GM13977 (cell line): ENCODE measurements at regions not wholly inside any gene's neighbourhood (a gene's known extent, or its start where the extent isn't known, plus 50 kb on each side); places are given as distances from the start of the nearest gene placed in this dataset.
"Not testable (repeated sequence)": the region's sequence is repeated elsewhere in the genome, so short reads cannot be mapped to it uniquely, and the experiment has no call there.

Experiments used
- DNase-seq: peaks from one replicate; pipeline ENCODE4 v3.0.0; 2012; ENCODE audit warnings: low spot score
- in situ Hi-C: fragments of 300-500 bp; cut with MboI; formaldehyde crosslinking; loops from one replicate; pipeline ENCODE4 v1.12.0; 2022; ENCODE audit warnings: low sequenced_read_pairs, low pct_unique_long_range_greater_than_20kb, mixed read lengths, inconsistent platforms; ENCODE audit not compliant: unreplicated experiment
- TF ChIP-seq, protein P1 (sequence below): IDR thresholded peaks from 2 replicates; pipeline ENCODE4 v1.5.1; 2012; ENCODE audit warnings: mild to moderate bottlenecking, control low read depth; ENCODE audit not compliant: insufficient read depth; ENCODE audit errors: extremely low read depth, missing control alignments

GRCh38 chr6:4256969-4257368 is 121.6 kb upstream of the ECI2 start:
- DNase-seq = no peak
- in situ Hi-C loops = no loop called here
- TF ChIP-seq, protein P1, sequence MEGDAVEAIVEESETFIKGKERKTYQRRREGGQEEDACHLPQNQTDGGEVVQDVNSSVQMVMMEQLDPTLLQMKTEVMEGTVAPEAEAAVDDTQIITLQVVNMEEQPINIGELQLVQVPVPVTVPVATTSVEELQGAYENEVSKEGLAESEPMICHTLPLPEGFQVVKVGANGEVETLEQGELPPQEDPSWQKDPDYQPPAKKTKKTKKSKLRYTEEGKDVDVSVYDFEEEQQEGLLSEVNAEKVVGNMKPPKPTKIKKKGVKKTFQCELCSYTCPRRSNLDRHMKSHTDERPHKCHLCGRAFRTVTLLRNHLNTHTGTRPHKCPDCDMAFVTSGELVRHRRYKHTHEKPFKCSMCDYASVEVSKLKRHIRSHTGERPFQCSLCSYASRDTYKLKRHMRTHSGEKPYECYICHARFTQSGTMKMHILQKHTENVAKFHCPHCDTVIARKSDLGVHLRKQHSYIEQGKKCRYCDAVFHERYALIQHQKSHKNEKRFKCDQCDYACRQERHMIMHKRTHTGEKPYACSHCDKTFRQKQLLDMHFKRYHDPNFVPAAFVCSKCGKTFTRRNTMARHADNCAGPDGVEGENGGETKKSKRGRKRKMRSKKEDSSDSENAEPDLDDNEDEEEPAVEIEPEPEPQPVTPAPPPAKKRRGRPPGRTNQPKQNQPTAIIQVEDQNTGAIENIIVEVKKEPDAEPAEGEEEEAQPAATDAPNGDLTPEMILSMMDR = no peak

- in situ Hi-C loops = no loop called here
- TF ChIP-seq, protein P1 = no peak
- DNase-seq = no peak
Measured at GRCh38 chr6:4253604-4254231, 118.3 kb upstream of the ECI2 start.

DNA sequence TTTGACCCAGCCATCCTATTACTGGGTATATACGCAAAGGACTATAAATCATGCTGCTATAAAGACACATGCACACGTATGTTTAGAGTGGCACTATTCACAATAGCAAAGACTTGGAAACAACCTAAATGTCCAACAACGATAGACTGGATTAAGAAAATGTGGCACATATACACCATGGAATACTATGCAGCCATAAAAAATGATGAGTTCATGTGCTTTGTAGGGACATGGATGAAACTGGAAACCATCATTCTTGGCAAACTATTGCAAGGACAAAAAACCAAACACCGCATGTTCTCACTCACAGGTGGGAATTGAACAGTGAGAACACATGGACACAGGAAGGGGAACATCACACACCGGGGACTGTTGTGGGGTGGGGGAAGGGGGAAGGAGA is 117.1 kb upstream of the ECI2 start:
- DNase-seq = not testable (repeated sequence)

DNA sequence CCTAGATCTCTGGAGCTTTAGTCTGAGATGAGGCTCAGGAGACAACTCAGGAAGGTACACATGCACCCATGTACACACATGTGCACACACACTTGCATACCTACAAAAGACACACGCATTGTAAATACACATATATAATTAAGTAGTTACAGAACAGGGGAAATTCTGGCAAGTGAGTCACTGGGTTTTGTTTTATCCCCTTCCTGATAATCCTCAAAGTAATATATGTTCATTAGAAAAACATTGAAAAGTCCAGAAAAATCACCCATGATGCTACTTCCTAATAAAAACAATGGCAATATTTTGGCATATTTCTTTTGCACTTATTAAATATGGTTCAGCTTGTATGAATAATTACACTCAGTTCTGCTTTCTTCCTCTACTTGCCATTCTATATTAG is 115.3 kb upstream of the ECI2 start:
- in situ Hi-C loops = no loop called here
- no peak for DNase-seq
- TF ChIP-seq, protein P1 = no peak

More for the DNA sequence above, 117.1 kb upstream of the ECI2 start:
- in situ Hi-C loops = not testable (repeated sequence)

DNA sequence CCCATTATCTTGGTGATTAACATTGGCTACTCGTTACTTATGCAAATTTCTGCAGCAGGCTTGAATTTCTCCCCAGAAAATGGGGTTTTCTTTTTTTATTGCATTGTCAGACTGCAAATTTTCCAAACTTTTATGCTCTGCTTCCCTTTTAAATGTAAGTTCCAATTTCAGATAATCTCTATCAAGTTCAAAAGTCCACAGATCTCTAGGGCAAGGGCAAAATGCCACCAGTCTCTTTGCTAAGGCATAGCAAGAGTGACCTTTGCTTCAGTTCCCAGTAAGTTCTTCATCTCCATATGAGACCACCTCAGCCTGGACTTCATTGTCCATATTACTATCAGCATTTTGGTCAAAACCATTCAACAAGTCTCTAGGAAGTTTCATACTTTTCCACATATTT is 108.5 kb upstream of the ECI2 start:
- in situ Hi-C loops, DNase-seq: not testable (repeated sequence)

DNA sequence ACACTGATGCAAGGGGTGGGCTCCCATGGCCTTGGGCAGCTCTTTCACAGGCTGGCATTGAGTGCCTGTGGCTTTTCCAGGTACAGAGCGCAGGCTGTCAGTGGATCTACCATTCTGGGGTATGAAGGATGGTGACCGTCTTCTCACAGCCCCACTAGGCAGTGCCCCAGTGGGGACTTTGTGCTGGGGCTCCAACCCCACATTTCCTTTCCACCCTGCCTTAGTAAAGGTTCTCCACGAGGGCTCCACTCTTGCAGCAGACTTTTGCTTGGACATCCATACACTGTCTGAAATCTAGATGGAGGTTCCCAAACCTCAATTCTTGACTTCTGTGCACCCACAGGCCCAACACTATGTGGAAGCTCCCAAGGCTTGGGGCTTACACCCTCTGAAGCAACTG is 107.9 kb upstream of the ECI2 start:
- in situ Hi-C loops = no loop called here
- TF ChIP-seq, protein P1 = no peak
- DNase-seq = no peak

GRCh38 chr6:4242601-4243000 is 107.2 kb upstream of the ECI2 start:
- DNase-seq = no peak
- in situ Hi-C loops = no loop called here
- TF ChIP-seq, protein P1 = no peak

GRCh38 chr6:4240148-4240547 is 104.8 kb upstream of the ECI2 start:
- TF ChIP-seq, protein P1 = no peak
- DNase-seq = no peak
- in situ Hi-C loops = no loop called here
